ENCODE measurements at regions not wholly inside any gene's neighbourhood (a gene's known extent, or its start where the extent isn't known, plus 50 kb on each side); places are given as distances from the start of the nearest gene placed in this dataset.
A peak's percentile ranks its signal among the peaks of the same experiment; 100 is the strongest.

- ATAC-seq, result no peak
- TF ChIP-seq ZFP3 (CRISPR knock-in tag; IDR thresholded peaks at IDR 0.05) (no peak), CREB5 (CRISPR knock-in tag; IDR thresholded peaks at IDR 0.05; ENCODE audit: low read depth) (no peak), OSR1 (CRISPR knock-in tag; IDR thresholded peaks at IDR 0.05) (no peak), ESRRG (CRISPR knock-in tag; IDR thresholded peaks at IDR 0.05) (no peak), TOX (CRISPR knock-in tag; IDR thresholded peaks at IDR 0.05; ENCODE audit: borderline replicate concordance) (no peak), PPARA (CRISPR knock-in tag; IDR thresholded peaks at IDR 0.05; ENCODE audit: borderline replicate concordance) (no peak), ZFP30 (CRISPR knock-in tag; IDR thresholded peaks at IDR 0.05) (no peak), ISL1 (CRISPR knock-in tag; IDR thresholded peaks at IDR 0.05) (no peak), TCF4 (CRISPR knock-in tag; IDR thresholded peaks at IDR 0.05; ENCODE audit: borderline replicate concordance) (no peak), PATZ1 (CRISPR knock-in tag; IDR thresholded peaks at IDR 0.05; ENCODE audit: borderline replicate concordance) (no peak), ZNF70 (CRISPR knock-in tag; IDR thresholded peaks at IDR 0.05) (no peak), SNAI2 (CRISPR knock-in tag; IDR thresholded peaks at IDR 0.05) (no peak)
Observed at GRCh38 chr3:159513444-159513843, 475.2 kb upstream of the IL12A start.

- ATAC-seq, result no peak
- TF ChIP-seq TCF4 (CRISPR knock-in tag; IDR thresholded peaks at IDR 0.05; ENCODE audit: borderline replicate concordance), result peak; percentile 83
- no peak for TF ChIP-seq ZNF565 (CRISPR knock-in tag; conservative IDR thresholded peaks at IDR 0.05; ENCODE audit: low read depth)
- no peak for TF ChIP-seq ESRRG (CRISPR knock-in tag; IDR thresholded peaks at IDR 0.05)
- no peak for TF ChIP-seq PATZ1 (CRISPR knock-in tag; IDR thresholded peaks at IDR 0.05; ENCODE audit: borderline replicate concordance)
- TF ChIP-seq TSHZ2 (CRISPR knock-in tag; IDR thresholded peaks at IDR 0.05), result peak; percentile 10; the same call in 1 of the 2 replicates
Observed at GRCh38 chr3:159513867-159514380, 474.7 kb upstream of the IL12A start.

- no peak for ATAC-seq
- TF ChIP-seq ZFP30 (CRISPR knock-in tag; IDR thresholded peaks at IDR 0.05) (no peak), GLIS3 (CRISPR knock-in tag; IDR thresholded peaks at IDR 0.05) (no peak), ZNF70 (CRISPR knock-in tag; IDR thresholded peaks at IDR 0.05) (no peak), SNAI2 (CRISPR knock-in tag; IDR thresholded peaks at IDR 0.05) (no peak), POU6F1 (CRISPR knock-in tag; IDR thresholded peaks at IDR 0.05; ENCODE audit: borderline replicate concordance, low read depth) (no peak), BACH2 (CRISPR knock-in tag; IDR thresholded peaks at IDR 0.05; ENCODE audit: borderline replicate concordance) (no peak), RARB (CRISPR knock-in tag; IDR thresholded peaks at IDR 0.05) (no peak), ZNF8 (CRISPR knock-in tag; IDR thresholded peaks at IDR 0.05) (no peak), ZNF565 (CRISPR knock-in tag; conservative IDR thresholded peaks at IDR 0.05; ENCODE audit: low read depth) (no peak), CREB5 (CRISPR knock-in tag; IDR thresholded peaks at IDR 0.05; ENCODE audit: low read depth) (no peak), ESRRG (CRISPR knock-in tag; IDR thresholded peaks at IDR 0.05) (no peak), PPARA (CRISPR knock-in tag; IDR thresholded peaks at IDR 0.05; ENCODE audit: borderline replicate concordance) (no peak), ZFP3 (CRISPR knock-in tag; IDR thresholded peaks at IDR 0.05) (no peak)
Observed at GRCh38 chr3:159517105-159517504, 471.5 kb upstream of the IL12A start.

Data from SK-N-SH treated with all-trans-retinoic acid at 6 μM for 48 hours (cell line).